ENCODE measurements at regions not wholly inside any gene's neighbourhood (a gene's known extent, or its start where the extent isn't known, plus 50 kb on each side); places are given as distances from the start of the nearest gene placed in this dataset.
A peak's percentile ranks its signal among the peaks of the same experiment; 100 is the strongest.

- TF ChIP-seq CTCF (conservative IDR thresholded peaks at IDR 0.05; ENCODE audit: low read length) (peak; percentile 78), EZH2phosphoT487 (IDR thresholded peaks at IDR 0.05; ENCODE audit: borderline replicate concordance, low read depth, low read length) (no peak)
Measured at GRCh38 chr1:161440312-161440894, 64.9 kb upstream of the FCGR2A start.
